HG03175 (cell line): ENCODE measurements at regions not wholly inside any gene's neighbourhood (a gene's known extent, or its start where the extent isn't known, plus 50 kb on each side); places are given as distances from the start of the nearest gene placed in this dataset.
"Not testable (repeated sequence)": the region's sequence is repeated elsewhere in the genome, so short reads cannot be mapped to it uniquely, and the experiment has no call there.

Experiments used
- ATAC-seq: cut with Tn5 transposase; IDR thresholded peaks from one replicate; pipeline ENCODE4 v1.9.1; 2021; ENCODE audit warnings: mild to moderate bottlenecking, moderate library complexity; ENCODE audit not compliant: unreplicated experiment

DNA sequence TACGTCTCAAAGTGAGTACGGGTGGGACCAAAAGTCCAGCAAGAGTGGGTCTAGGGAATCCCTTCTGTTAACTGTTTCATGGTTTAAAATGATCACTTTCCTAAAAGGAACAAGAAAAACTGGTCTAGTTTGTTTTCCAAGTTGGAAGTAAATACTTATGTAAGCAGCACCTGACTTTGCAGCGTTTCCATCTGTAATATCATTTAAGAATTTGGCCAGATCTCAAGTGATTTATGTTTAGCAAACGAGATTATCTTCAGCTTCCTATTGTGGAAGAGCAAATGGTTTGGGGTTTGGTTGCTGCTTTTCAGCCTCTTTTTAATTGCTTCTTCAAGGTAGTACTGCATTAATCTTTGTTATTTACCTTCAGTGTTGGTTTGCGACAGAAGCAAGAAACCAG, 50.4 kb downstream of the FHIP1A start:
- no peak for ATAC-seq

DNA sequence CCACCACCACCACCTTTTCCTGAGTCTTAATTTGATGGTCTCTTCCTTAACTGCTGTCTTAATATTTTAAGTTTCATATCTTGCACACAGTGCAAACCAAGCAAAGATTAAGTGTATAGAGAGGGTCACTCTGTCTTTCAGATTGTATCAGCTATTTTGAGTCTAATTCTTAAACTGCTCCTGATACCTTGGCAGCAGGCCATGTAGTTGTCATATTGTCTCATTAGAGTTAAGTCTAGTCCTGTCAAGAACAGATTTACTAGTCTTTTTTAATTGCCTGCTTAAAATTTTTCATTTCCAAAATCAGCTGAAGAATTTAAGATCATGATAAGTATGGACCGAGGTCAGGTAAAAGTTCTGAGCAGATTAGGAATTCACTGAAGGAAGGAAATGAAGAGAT, 51.5 kb downstream of the FHIP1A start:
- ATAC-seq, result no peak

DNA sequence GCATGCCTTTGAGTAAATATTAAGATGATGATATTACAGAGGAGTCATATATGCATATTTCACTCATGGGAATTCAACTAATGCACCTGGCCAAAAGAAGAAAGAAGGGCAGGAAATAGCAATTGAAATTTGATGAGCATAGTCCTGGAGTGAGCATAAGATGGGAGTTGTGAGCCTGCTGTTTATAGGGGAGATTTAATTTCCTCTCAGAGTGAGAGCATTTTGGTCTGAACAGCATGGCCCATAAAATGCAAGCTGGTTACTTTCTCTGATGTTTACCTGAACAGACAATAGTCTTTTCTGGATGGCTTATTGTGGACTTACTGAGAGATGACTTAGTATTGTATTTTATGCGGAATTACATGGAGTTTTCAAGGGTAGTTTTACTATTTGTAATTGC, 53.6 kb downstream of the FHIP1A start:
- no peak for ATAC-seq

DNA sequence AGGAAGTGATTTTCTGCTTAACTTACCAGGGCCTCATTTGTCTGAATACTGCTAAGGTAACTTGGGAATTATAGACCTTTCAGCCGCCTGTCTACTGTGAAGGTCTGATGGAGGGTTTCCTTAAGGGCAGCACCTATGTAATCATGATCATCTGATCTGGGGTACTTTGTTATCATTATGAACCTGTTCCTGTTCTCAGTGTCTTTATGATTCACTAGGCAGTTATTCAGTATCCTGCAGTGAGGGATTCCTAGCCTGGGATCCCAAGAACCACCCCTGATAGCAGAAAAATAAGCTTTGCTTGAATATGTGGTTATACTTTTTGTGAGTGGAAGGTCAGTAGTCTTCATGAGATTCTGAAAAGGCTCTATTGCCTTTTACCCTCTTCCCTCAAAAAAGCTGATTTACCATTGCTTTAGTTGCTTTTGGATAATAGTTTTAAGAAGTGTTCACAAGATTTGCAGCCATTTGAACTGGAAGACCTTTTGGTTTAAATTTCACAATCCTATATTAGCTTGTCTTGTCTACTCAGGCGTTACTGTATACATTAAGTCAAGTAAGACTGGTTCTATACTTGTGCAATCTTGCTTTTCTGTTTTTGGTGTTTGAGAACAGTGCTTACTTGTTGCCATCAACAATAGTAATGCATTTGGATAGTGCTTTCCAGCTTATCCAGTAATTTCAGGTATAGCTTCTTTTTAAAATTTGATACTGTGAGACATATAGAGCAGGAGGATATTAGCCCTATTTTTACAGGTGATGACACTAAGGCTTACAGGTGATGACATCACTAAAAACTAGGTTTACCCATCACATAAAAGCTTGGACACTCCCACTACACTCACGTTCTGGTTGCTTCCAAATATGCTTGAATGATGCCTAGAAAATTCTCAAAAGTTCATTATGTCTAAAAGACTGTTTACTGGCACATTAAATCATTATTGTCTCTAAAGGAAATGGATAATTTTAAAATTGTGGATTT, 60.0 kb downstream of the FHIP1A start:
- ATAC-seq, result no peak

DNA sequence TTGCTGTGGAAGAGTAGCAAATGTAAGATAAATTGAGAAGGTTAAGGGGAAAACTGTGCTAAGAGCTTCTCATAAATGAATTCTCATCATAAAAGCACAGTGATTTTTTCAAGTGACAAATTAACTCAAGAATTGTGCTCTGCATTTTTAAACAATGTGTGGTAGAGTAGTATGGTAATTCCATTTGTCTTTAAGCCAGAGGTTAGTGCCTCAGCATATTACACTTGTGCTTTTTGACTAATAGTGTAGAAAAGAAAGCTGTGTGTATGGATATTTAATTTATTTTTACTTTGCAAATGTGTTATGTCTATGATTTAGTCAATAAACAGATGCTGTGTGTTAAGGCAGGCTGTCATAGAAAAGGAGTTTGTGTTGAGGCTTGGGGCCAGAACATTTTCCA, 61.0 kb downstream of the FHIP1A start:
- no peak for ATAC-seq

DNA sequence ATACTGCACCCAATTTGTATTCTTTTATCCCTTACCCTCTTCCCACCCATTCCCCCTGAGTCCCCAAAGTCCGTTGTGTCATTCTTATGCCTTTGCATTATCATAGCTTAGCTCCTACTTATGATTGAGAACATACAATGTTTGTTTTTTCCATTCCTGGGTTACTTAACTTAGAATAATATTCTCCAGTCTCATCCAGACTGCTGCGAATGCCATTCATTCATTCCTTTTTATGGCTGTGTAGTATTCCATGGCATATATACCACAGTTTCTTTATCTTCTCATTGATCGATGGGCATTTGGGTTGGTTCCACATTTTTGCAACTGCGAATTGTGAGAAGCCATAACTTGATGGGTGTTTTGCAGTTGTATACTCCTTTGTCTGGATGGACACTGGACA, 62.8 kb downstream of the FHIP1A start:
- no peak for ATAC-seq

DNA sequence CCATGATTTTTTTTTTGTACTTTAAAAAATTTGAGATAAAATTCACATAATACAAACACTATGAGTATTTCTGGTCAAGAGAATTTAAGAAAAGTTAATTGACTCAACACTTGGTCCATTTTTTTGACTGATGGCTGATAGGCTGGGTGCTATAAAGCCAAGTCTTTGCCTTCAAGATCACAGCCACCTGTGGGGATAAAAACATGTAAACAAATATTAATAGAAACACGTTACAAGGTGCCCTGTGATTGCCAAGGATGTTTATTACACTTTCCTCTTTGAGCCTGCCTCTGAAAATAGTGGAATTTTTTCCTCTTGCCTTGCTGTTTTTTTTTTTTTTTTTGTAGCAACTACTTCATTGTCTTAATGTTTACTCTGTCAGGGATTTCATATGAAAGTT, 63.3 kb downstream of the FHIP1A start:
- no peak for ATAC-seq

DNA sequence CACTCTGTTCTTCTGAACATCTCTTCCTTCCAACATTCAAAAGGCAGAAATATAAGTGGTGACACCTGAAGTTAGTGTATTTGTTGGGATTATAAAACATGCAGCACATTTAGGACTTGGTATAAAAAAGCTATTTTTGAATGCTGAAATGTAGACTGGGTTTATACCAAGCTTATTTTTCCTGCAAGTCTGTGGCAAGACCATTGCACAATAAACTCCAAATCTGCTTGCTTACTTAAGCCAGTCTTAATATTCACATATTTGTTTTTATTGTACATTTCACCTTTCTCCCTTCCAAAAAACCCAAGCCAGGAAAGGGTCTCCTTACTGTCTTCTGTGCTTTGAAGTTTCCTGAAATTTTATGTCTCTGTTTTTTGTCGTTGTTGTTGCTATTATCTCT, 63.7 kb downstream of the FHIP1A start:
- ATAC-seq, result no peak

DNA sequence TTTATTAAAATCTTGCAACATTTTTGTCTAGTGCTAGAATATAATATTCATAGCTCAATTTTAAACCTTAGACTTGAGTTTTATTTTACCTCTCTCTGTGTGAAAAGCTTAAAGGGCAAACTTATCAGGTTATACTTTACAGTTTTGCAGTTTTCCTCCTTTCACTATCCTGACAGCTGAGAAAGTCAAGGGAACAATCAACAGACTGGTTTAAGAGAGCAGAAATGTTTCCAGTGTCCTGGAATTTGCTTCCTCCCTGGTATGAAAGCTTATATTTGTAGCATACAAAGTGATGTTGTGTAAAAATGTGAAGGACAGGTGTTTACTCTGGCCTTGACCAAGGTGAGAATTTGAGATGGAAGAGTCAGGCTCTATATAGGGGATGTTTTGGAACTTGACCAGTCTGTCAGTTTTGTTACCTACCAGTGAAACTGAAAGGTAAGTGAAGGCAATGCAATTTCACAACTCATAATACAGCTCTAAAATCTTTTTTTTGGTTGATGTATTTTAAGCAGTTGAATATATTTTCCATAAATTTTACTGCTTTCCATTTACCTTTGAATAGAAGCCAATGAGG, 64.6 kb downstream of the FHIP1A start:
- ATAC-seq, result no peak

DNA sequence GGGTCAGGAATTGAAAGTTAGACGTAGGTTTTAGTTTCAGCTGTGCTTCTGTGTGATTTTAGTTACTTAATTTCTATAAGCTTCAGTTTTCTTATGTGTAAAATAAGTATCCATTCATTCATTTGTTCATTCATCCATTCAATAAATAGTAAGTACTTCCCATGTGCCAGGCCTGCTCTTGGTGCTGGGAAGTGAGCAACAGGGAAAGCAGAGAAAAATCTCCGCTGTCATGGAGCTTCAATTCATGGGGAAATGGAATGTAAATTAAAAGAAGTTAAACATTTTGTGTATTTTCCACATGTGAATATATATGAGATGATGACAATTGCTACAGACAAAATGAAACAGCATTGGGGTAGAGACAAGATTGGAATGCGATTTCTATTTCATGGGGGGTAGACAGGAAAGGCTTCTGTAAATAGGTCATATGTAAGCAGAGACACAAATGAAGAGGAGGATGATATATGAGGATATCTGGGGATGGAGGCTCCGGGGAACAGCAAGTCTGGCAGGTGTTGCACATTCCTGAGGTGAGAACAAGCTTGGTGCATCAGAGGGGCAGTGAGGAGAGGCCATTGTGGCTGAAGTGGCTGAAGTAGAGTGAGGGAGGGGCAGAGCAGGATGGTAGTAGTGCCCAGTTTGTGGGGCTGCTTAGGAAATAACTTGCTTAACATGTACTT, 66.2 kb downstream of the FHIP1A start:
- ATAC-seq, result no peak

DNA sequence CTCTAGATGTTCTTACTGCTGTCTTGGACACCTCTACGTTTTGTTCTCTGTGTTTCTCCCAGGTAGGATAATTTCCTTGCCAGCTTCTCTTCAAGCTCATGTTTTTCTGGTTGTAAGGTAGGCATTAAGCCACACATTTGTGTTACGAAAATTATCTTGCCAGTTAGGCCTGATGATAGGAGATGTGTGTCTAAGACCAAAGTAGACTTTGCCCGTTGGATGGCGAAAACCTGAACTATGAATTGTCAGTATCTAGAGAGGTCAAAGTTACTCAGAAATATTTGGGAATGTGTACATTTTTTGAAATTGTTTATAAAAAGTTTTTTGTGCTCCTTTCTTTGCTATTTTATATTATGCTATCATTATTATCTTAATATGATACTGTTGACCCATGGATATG, 72.8 kb downstream of the FHIP1A start:
- no peak for ATAC-seq

DNA sequence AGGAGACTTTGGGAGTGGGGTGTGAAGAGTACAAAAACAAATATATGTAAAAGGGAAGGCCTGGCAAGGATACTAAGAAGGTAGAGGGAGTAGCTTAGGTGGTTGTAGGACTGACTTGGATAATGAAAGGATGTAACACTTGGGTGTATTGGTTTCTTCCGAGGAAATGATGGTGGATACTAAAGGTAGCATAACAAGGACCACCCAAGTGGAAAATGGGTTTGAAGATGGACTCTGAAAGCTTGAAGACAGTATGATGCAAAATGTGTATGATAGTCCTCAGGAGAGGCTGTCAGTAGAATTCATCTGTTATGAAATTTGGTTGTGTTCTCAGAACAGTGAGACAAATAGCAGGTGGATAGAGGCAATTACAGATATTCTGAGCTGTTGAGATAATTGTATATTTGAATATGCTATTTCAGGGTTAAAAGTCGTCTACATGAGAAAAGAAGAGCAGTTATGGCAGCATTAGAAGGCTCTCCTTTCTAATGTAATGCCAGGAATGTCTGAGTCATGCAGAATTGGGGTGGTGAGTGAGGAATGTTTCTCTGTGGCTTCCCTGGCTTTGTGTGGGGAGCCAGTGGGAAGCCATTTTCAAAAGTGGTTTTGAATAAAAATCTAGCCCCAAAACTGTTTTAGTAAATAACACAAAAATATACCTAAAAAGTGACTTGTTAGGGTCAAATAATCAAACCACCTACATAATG, 75.6 kb downstream of the FHIP1A start:
- no peak for ATAC-seq

DNA sequence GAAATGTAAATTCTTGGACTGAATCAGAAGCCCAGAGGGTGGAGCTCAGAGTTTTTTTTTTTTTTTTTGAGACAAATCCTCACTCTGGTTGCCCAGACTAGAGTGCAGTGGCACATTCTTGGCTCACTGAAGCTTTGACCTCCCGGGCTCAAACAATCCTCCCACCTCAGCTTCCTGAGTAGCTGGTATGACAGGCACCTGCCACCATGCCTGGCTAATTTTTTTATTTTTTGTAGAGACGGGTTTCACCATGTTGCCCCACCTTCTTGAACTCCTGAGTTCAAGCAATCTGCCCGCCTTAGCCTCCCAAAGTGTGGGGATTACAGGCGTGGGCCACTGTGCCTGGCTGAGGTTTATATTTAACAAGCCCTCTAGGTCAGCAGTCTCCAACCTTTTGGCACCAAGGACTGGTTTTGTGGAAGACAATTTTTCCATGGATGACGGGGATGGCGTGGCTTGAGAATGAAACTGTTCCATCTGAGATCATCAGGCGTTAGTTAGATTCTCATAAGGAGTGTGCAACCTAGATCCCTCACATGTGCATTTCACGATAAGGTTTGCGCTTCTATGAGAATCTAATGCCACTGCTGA, 76.7 kb downstream of the FHIP1A start:
- no peak for ATAC-seq

DNA sequence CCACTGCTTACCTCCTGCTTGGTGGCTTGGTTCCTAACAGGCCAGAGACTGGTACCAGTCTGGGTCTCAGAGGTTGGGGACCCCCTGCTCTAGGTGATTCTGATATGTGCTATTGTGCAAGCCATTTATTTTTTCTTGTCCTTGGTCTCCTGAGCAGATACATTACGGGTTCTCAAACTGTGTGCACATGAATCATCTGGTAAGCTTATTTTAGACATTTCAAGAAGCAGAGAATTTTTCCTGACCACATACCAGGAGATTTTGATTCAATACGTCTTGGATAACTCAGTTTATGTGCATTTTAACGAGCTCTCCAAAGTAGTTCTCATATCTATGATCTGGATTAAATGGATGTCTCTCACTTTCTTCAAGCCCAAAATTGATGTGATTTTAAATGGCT, 77.2 kb downstream of the FHIP1A start:
- ATAC-seq, result no peak

DNA sequence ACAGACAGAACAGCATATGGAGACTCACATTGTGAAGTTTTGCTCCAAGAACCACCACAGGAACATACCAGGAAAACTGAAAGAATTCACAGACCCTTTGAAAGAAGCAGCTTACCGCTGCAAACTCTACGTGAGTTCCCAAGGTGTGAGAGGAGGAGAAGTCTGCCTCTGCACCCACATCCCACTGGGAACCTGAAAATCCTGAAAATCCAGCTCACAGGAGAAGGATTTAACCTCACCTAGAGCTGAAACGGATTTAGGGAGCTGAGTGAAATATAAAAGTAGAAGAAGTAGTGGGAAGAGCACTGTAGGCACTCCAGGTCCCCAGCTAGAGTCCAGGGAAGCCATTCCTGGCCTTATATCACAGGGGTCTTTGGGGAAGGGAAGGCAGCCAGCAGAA, 80.0 kb downstream of the FHIP1A start:
- no peak for ATAC-seq

DNA sequence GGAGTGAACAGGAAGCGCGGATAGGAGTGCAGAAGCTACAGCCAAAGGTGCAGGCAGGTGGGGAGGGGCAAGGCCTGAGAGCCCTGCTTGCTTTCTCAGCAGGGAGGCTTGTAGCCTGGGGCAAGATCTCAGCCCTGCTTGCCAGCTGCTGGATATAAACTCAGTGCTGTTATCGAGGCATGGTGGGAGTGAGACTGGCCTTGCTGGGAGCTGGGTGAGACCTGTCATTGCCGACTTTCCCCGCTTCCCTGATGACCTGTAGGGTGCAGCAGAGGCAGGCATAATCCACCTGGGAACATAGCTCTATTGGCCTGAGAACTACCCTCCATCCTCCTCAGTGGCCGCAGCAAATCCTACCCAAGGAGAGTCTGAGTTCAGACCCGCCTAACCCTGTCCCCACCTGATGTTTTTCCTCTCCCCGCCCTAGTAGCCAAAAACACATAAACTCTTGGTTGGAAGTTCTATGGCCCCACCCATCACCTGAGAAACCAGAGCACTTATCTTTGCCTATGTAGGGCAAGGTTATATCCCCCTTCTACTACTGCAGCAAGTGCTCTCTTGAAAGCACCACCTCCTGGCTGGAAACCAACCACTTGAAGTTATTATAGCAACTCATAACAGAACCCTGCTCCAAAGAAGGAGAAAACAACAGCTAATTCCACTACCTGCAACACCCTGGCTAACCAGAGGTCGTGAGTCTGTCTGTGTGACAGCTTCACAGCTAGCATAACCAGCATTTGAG, 80.7 kb downstream of the FHIP1A start:
- ATAC-seq, result no peak

DNA sequence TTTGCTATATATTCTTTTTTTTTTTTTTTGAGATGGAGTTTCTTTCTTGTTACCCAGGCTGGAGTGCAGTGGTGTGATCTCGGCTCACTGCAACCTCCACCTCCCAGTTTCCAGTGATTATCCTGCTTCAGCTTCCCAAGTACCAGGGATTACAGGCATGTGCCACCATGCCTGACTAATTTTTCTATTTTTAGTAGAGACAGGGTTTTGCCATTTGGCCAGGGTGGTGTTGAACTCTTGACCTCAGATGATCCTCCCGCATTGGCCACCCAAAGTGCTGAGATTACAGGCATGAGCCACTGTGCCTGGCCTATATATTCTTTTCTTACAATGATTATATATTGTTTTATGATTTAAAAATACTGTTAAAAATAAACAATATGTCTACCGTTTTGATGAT, 86.6 kb downstream of the FHIP1A start:
- not testable (repeated sequence) for ATAC-seq

DNA sequence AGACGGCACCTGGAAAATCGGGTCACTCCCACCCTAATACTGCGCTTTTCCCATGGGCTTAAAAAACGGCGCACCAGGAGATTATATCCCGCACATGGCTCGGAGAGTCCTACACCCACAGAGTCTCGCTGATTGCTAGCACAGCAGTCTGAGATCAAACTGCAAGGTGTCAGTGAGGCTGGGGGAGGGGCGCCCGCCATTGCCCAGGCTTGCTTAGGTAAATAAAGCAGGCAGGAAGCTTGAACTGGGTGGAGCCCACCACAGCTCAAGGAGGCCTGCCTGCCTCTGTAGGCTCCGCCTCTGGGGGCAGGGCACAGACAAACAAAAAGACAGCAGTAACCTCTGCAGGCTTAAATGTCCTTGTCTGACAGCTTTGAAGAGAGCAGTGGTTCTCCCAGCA, 102.6 kb downstream of the FHIP1A start:
- not testable (repeated sequence) for ATAC-seq

DNA sequence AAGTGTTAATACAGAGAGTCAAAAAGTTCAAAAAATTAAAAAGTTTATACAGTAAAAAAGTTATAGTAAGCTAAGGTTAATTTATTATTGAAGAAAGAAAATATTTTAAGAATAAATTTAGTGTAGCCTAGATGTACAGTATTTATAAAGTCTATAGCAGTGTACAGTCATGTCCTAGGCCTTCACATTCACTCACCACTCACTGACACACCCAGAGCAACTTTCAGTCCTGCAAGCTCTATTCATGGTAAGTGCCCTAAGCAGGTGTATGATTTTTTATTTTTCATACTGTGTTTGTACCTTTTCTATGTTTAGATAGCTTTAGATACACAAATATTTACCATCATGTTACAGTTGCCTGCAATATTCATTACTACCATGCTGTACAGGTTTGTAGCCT, 108.9 kb downstream of the FHIP1A start:
- ATAC-seq, result no peak

DNA sequence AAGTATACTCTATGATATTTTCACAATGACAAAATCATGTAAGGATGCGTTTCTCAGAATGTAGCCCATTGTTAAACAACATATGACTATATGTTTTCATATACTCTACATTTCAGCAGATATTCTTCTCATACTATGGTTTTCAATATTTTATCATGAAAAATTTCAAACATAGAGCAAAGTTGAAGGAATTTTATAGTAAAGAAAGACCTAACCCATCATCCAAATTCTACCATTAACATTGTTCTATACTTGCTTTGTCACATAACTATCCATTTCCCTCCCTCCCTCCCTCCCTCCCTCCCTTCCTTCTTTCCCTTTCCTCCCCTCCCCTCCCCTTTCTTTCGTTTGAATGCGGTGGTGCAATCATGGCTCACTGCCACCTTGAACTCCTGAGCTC, 109.4 kb downstream of the FHIP1A start:
- no peak for ATAC-seq
